Peyer's patch (tissue), 4 donors: ENCODE measurements at regions not wholly inside any gene's neighbourhood (a gene's known extent, or its start where the extent isn't known, plus 50 kb on each side); places are given as distances from the start of the nearest gene placed in this dataset.

ENCODE experiments used
- DNase-seq, 3 donors: peaks; one replicate each; pipeline ENCODE4 v3.0.0-alpha.2; 2017 to 2019
- H3K27ac ChIP-seq, 4 donors: fragments of 200-600 bp; sonication (generic); one replicate each; pipeline ENCODE4 v1.5.1; 2016 to 2019
- H3K27me3 ChIP-seq, 2 donors: fragments of 200-600 bp; sonication (generic); one replicate each; pipeline ENCODE4 v1.5.1; 2019
- H3K36me3 ChIP-seq, 3 donors: fragments of 200-600 bp; sonication (generic); one replicate each; pipeline ENCODE4 v1.5.1; 2016 to 2019
- H3K4me1 ChIP-seq, 4 donors: fragments of 200-600 bp; sonication (generic); one replicate each; pipeline ENCODE4 v1.5.1; 2016 to 2019
- H3K4me3 ChIP-seq, 4 donors: fragments of 200-600 bp; sonication (generic); 1 replicate in 3 of 4; 2 replicates in 1 of 4; pipeline ENCODE4 v1.5.1; 2016 to 2019; ENCODE audit warnings: mild to moderate bottlenecking in 1 of 4
- H3K9me3 ChIP-seq, 4 donors: fragments of 200-600 bp; sonication (generic); one replicate each; pipeline ENCODE4 v1.5.1; 2016 to 2019; ENCODE audit warnings: mild to moderate bottlenecking in 1 of 4
- CTCF ChIP-seq, 6 experiments: fragments of 450-650 bp in 4 of 6; fragments of 200-600 bp in 2 of 6; sonication (generic) in 1 of 6; IDR thresholded peaks; one replicate each; pipeline ENCODE4 v1.5.1; 2017 to 2019; ENCODE audit warnings: antibody characterized with exemption in 6 of 6, mild to moderate bottlenecking in 3 of 6, moderate library complexity in 1 of 6
- POLR2A ChIP-seq, 2 donors: fragments of 450-650 bp; IDR thresholded peaks; one replicate each; pipeline ENCODE4 v1.5.1; 2017; ENCODE audit warnings: antibody characterized with exemption in 2 of 2, mild to moderate bottlenecking in 2 of 2, moderate library complexity in 2 of 2

GRCh38 chr2:187718092-187718491 is 163.9 kb upstream of the TFPI start:
- Histone ChIP-seq H3K27me3 (no peaks in the 10 kb centered on the region), H3K4me1 (no peaks in the 10 kb centered on the region), H3K36me3 (no peaks in the 10 kb centered on the region), H3K9me3 (no peaks in the 10 kb centered on the region), H3K27ac (no peak overlapping the region), H3K4me3 (no peak overlapping the region)
- TF ChIP-seq CTCF (IDR thresholded peaks at IDR 0.05) (no peak), POLR2A (IDR thresholded peaks at IDR 0.05) (no peak)
- DNase-seq = no peak

GRCh38 chr2:187719510-187719909 is 165.3 kb upstream of the TFPI start:
- Histone ChIP-seq H3K4me3 (no peak overlapping the region), H3K36me3 (no peaks in the 10 kb centered on the region), H3K27ac (no peak overlapping the region), H3K4me1 (no peaks in the 10 kb centered on the region), H3K9me3 (no peaks in the 10 kb centered on the region), H3K27me3 (no peaks in the 10 kb centered on the region)
- TF ChIP-seq CTCF (IDR thresholded peaks at IDR 0.05) (no peak), POLR2A (IDR thresholded peaks at IDR 0.05) (no peak)
- no peak for DNase-seq

- TF ChIP-seq CTCF (IDR thresholded peaks at IDR 0.05) (no peak), POLR2A (IDR thresholded peaks at IDR 0.05) (no peak)
- no peaks in the 10 kb centered on the region for H3K27me3 ChIP-seq
- no peak overlapping the region for H3K4me3 ChIP-seq
- DNase-seq = no peak
- H3K36me3 ChIP-seq = no peaks in the 10 kb centered on the region
- no peak overlapping the region for H3K27ac ChIP-seq
- no peaks in the 10 kb centered on the region for H3K4me1 ChIP-seq
- no peaks in the 10 kb centered on the region for H3K9me3 ChIP-seq
Observed at GRCh38 chr2:187748958-187749357, 194.7 kb upstream of the TFPI start.

- Histone ChIP-seq H3K27ac (no peak overlapping the region), H3K4me1 (no peaks in the 10 kb centered on the region), H3K36me3 (no peaks in the 10 kb centered on the region), H3K9me3 (no peaks in the 10 kb centered on the region), H3K27me3 (no peaks in the 10 kb centered on the region), H3K4me3 (no peak overlapping the region)
- no peak for DNase-seq
- no peak for TF ChIP-seq CTCF (IDR thresholded peaks at IDR 0.05)
- TF ChIP-seq POLR2A (IDR thresholded peaks at IDR 0.05) = no peak
Observed at GRCh38 chr2:187749804-187750431, 195.7 kb upstream of the TFPI start.

GRCh38 chr2:187768995-187769394 is 214.8 kb upstream of the TFPI start:
- Histone ChIP-seq H3K4me3 (no peak overlapping the region), H3K9me3 (no peaks in the 10 kb centered on the region), H3K27ac (no peak overlapping the region), H3K27me3 (no peaks in the 10 kb centered on the region), H3K36me3 (no peaks in the 10 kb centered on the region), H3K4me1 (no peaks in the 10 kb centered on the region)
- TF ChIP-seq CTCF (IDR thresholded peaks at IDR 0.05) (no peak), POLR2A (IDR thresholded peaks at IDR 0.05) (no peak)
- DNase-seq = no peak

- TF ChIP-seq CTCF (IDR thresholded peaks at IDR 0.05) = no peak
- no peak for TF ChIP-seq POLR2A (IDR thresholded peaks at IDR 0.05)
- no peak overlapping the region for H3K27ac ChIP-seq
- no peak for DNase-seq
- H3K4me1 ChIP-seq = no peaks in the 10 kb centered on the region
- H3K36me3 ChIP-seq = no peaks in the 10 kb centered on the region
- no peaks in the 10 kb centered on the region for H3K27me3 ChIP-seq
- H3K4me3 ChIP-seq = no peak overlapping the region
- no peaks in the 10 kb centered on the region for H3K9me3 ChIP-seq
Observed at GRCh38 chr2:187769437-187769836, 215.2 kb upstream of the TFPI start.
